H1 (cell line): ENCODE measurements at regions not wholly inside any gene's neighbourhood (a gene's known extent, or its start where the extent isn't known, plus 50 kb on each side); places are given as distances from the start of the nearest gene placed in this dataset.
A peak's percentile ranks its signal among the peaks of the same experiment; 100 is the strongest.

Source experiments
- CTCF ChIA-PET: fragments of 300-600 bp; sonication (Branson Sonifier 250); formaldehyde crosslinking; loops from one replicate; lab custom pipeline; 2021; ENCODE audit not compliant: partially characterized antibody; lab: Charles Lee
- POLR2A ChIA-PET: fragments of 300-600 bp; sonication (Branson Sonifier 250); formaldehyde crosslinking; loops from one replicate; lab custom pipeline; 2021; ENCODE audit warnings: inconsistent platforms; ENCODE audit not compliant: partially characterized antibody; lab: Charles Lee
- DNase-seq, 2 experiments: peaks; one replicate each; pipeline versions ENCODE4 v3.0.0 to v3.0.0-alpha.2; 2010 to 2022; ENCODE audit warnings: low spot score in 2 of 2, low read depth in 1 of 2, mixed read lengths in 1 of 2
- FAIRE-seq: peaks from 2 replicates; lab custom pipeline; 2011; peaks lifted over from hg19 to GRCh38; lab: Jason Lieb, UNC
- H2AFZ ChIP-seq: 2 replicates; pipeline ENCODE4 v1.8.1; 2012; ENCODE audit warnings: low read length, inconsistent platforms
- H2AK5ac ChIP-seq: 2 replicates; pipeline ENCODE4 v1.6.1; 2013; ENCODE audit warnings: low read depth, low read length
- H2BK120ac ChIP-seq: replicated peaks from 2 replicates; pipeline ENCODE3; 2013; ENCODE audit warnings: low read depth, low read length, inconsistent platforms
- H2BK12ac ChIP-seq: 2 replicates; pipeline ENCODE4 v1.6.1; 2013; ENCODE audit warnings: low read depth, low read length
- H2BK15ac ChIP-seq: 2 replicates; pipeline ENCODE4 v1.6.1; 2013; ENCODE audit warnings: low read length
- H2BK20ac ChIP-seq: 2 replicates; pipeline ENCODE4 v1.6.1; 2013; ENCODE audit warnings: low read length
- H2BK5ac ChIP-seq: 2 replicates; pipeline ENCODE4 v1.6.1; 2013; ENCODE audit warnings: low read depth, low read length
- H3K14ac ChIP-seq: 2 replicates; pipeline ENCODE4 v1.6.1; 2013; ENCODE audit warnings: inconsistent platforms; ENCODE audit not compliant: insufficient read length
- H3K18ac ChIP-seq: 2 replicates; pipeline ENCODE4 v1.6.1; 2013; ENCODE audit warnings: low read length; ENCODE audit errors: extremely low read depth
- H3K23ac ChIP-seq: 2 replicates; pipeline ENCODE4 v1.6.1; 2013; ENCODE audit warnings: inconsistent platforms; ENCODE audit not compliant: insufficient read length
- H3K23me2 ChIP-seq: 2 replicates; pipeline ENCODE4 v1.6.1; 2013; ENCODE audit warnings: low read depth, low read length
- H3K27ac ChIP-seq: 2 replicates; pipeline ENCODE4 v1.6.1; 2011; ENCODE audit warnings: low read depth, low read length, inconsistent platforms
- H3K27me3 ChIP-seq, 4 experiments: replicated peaks in 1 of 4; 1 replicate in 1 of 4; 2 replicates in 3 of 4; pipeline versions ENCODE4 v1.6.1 to v1.8.1; 2011 to 2013; ENCODE audit warnings: low read length in 3 of 4, mild to moderate bottlenecking in 3 of 4, inconsistent platforms in 2 of 4, mixed read lengths in 2 of 4, moderate library complexity in 1 of 4; ENCODE audit not compliant: control insufficient read depth in 3 of 4, insufficient read depth in 3 of 4; ENCODE audit errors: extremely low read depth in 1 of 4
- H3K36me3 ChIP-seq, 4 experiments: 2 replicates each; pipeline versions ENCODE4 v1.6.1 to v1.8.1; 2011 to 2013; ENCODE audit warnings: mild to moderate bottlenecking in 4 of 4, low read length in 3 of 4, moderate library complexity in 2 of 4, control low read depth in 1 of 4, inconsistent platforms in 1 of 4; ENCODE audit not compliant: insufficient read depth in 4 of 4, control insufficient read depth in 2 of 4
- H3K4ac ChIP-seq: replicated peaks from 2 replicates; pipeline ENCODE3; 2013; ENCODE audit warnings: low read length, low read depth, mixed read lengths, inconsistent platforms; ENCODE audit not compliant: insufficient read length
- H3K4me1 ChIP-seq, 4 experiments: replicated peaks in 1 of 4; 1 replicate in 1 of 4; 2 replicates in 3 of 4; pipeline versions ENCODE4 v1.6.1 to v1.8.1; 2011 to 2013; ENCODE audit warnings: low read length in 3 of 4, inconsistent platforms in 2 of 4, mixed read lengths in 1 of 4; ENCODE audit not compliant: insufficient read depth in 4 of 4, control insufficient read depth in 3 of 4
- H3K4me2 ChIP-seq, 2 experiments: 2 replicates each; pipeline versions ENCODE4 v1.6.1 to v1.8.1; 2011 to 2013; ENCODE audit warnings: low read depth in 2 of 2, low read length in 2 of 2, control low read depth in 1 of 2, inconsistent platforms in 1 of 2, mild to moderate bottlenecking in 1 of 2; ENCODE audit not compliant: insufficient read depth in 1 of 2
- H3K4me3 ChIP-seq, 4 experiments: fragments of 200-600, 300-600 bp in 1 of 4; sonication (generic), shearing (Covaris generic), sonication (Bioruptor Twin) in 1 of 4; 2 replicates each; pipeline versions ENCODE4 v1.5.1 to v1.8.1; 2011 to 2016; ENCODE audit warnings: low read length in 4 of 4, low read depth in 3 of 4, control low read depth in 2 of 4, inconsistent platforms in 2 of 4, mild to moderate bottlenecking in 2 of 4, mixed read lengths in 1 of 4, moderate library complexity in 1 of 4; ENCODE audit not compliant: insufficient read depth in 2 of 4; ENCODE audit errors: extremely low read depth in 1 of 4
- H3K56ac ChIP-seq: replicated peaks from 2 replicates; pipeline ENCODE3; 2013; ENCODE audit warnings: low read depth, mild to moderate bottlenecking, mixed read lengths, low read length, inconsistent platforms; ENCODE audit not compliant: insufficient read length
- H3K79me1 ChIP-seq: 2 replicates; pipeline ENCODE4 v1.6.1; 2013; ENCODE audit warnings: low read depth, low read length, control low read depth
- H3K79me2 ChIP-seq, 2 experiments: 2 replicates each; pipeline versions ENCODE4 v1.6.1 to v1.8.1; 2012 to 2013; ENCODE audit warnings: low read length in 2 of 2, mild to moderate bottlenecking in 2 of 2, inconsistent platforms in 1 of 2; ENCODE audit not compliant: insufficient read depth in 2 of 2, control insufficient read depth in 1 of 2
- H3K9ac ChIP-seq, 4 experiments: replicated peaks in 1 of 4; 1 replicate in 1 of 4; 2 replicates in 3 of 4; pipeline versions ENCODE4 v1.6.1 to v1.8.1; 2011 to 2013; ENCODE audit warnings: low read depth in 3 of 4, low read length in 3 of 4, control low read depth in 2 of 4, mild to moderate bottlenecking in 2 of 4, moderate library complexity in 2 of 4, inconsistent platforms in 1 of 4; ENCODE audit errors: extremely low read depth in 1 of 4
- H3K9me3 ChIP-seq, 2 experiments: 2 replicates each; pipeline versions ENCODE4 v1.6.1 to v1.8.1; 2012 to 2013; ENCODE audit warnings: mild to moderate bottlenecking in 2 of 2, moderate library complexity in 2 of 2, control low read depth in 1 of 2, inconsistent platforms in 1 of 2, low read depth in 1 of 2, low read length in 1 of 2, mixed read lengths in 1 of 2; ENCODE audit not compliant: insufficient read depth in 2 of 2
- H4K20me1 ChIP-seq, 2 experiments: replicated peaks in 1 of 2; 2 replicates each; pipeline versions ENCODE3 to v1.8.1; 2011 to 2013; ENCODE audit warnings: inconsistent platforms in 2 of 2, low read length in 2 of 2, mild to moderate bottlenecking in 1 of 2; ENCODE audit not compliant: insufficient read depth in 2 of 2, control insufficient read depth in 1 of 2
- H4K5ac ChIP-seq: 2 replicates; pipeline ENCODE4 v1.6.1; 2013; ENCODE audit warnings: low read length, low read depth, mixed read lengths, inconsistent platforms; ENCODE audit not compliant: insufficient read length
- H4K8ac ChIP-seq: 2 replicates; pipeline ENCODE4 v1.8.0; 2013; ENCODE audit warnings: mild to moderate bottlenecking, moderate library complexity, low read length, inconsistent platforms; ENCODE audit not compliant: insufficient read depth; ENCODE audit errors: extremely low read depth
- H4K91ac ChIP-seq: replicated peaks from 2 replicates; pipeline ENCODE3; 2013; ENCODE audit warnings: low read length, mixed read lengths, inconsistent platforms; ENCODE audit not compliant: insufficient read length
- CEBPB ChIP-seq: IDR thresholded peaks from 2 replicates; pipeline ENCODE4 v1.6.1; 2012; ENCODE audit warnings: low read depth, low read length
- E2F6 ChIP-seq: IDR thresholded peaks from 2 replicates; pipeline ENCODE4 v1.6.1; 2012; ENCODE audit warnings: inconsistent platforms
- EGR1 ChIP-seq: IDR thresholded peaks from 2 replicates; pipeline ENCODE4 v1.6.1; 2011; ENCODE audit warnings: low read depth, low read length, borderline replicate concordance
- GABPA ChIP-seq: IDR thresholded peaks from 2 replicates; pipeline ENCODE4 v1.6.1; 2011; ENCODE audit warnings: mild to moderate bottlenecking, low read length, moderate library complexity, borderline replicate concordance; ENCODE audit not compliant: insufficient read depth
- JUND ChIP-seq: IDR thresholded peaks from 2 replicates; pipeline ENCODE4 v1.6.1; 2011; ENCODE audit warnings: mild to moderate bottlenecking, improper control_type of control experiment, low read length
- KDM5A ChIP-seq: fragments of 200-600 bp; IDR thresholded peaks from 2 replicates; pipeline ENCODE4 v1.7.1; 2012; ENCODE audit warnings: mild to moderate bottlenecking, low read length, inconsistent platforms, mixed read lengths
- NANOG ChIP-seq: IDR thresholded peaks from 2 replicates; pipeline ENCODE4 v1.6.1; 2011; ENCODE audit warnings: low read length, low read depth, mild to moderate bottlenecking, inconsistent platforms; ENCODE audit not compliant: insufficient read depth, poor library complexity, severe bottlenecking
- POU5F1 ChIP-seq: IDR thresholded peaks from 2 replicates; pipeline ENCODE4 v1.6.1; 2011; ENCODE audit warnings: low read depth, mild to moderate bottlenecking, low read length, moderate library complexity
- RBBP5 ChIP-seq: IDR thresholded peaks from 2 replicates; pipeline ENCODE4 v1.7.1; 2012; ENCODE audit warnings: low read depth, mild to moderate bottlenecking, inconsistent platforms, low read length, moderate library complexity, borderline replicate concordance
- SP1 ChIP-seq: IDR thresholded peaks from 2 replicates; pipeline ENCODE4 v1.6.1; 2011; ENCODE audit warnings: low read depth, low read length
- SP4 ChIP-seq: IDR thresholded peaks from 2 replicates; pipeline ENCODE4 v1.6.1; 2012; ENCODE audit warnings: low read length, inconsistent platforms
- SRF ChIP-seq: IDR thresholded peaks from 2 replicates; pipeline ENCODE4 v1.6.1; 2011; ENCODE audit warnings: mild to moderate bottlenecking, low read depth, low read length, moderate library complexity
- TBP ChIP-seq: IDR thresholded peaks from 2 replicates; pipeline ENCODE4 v1.6.1; 2011; ENCODE audit warnings: low read depth, low read length, improper control_type of control experiment

- Histone ChIP-seq H3K27me3 (no peaks in the 10 kb centered on the region), H4K8ac (no peak overlapping the region), H3K56ac (no peak overlapping the region), H3K79me1 (no peaks in the 10 kb centered on the region), H2BK15ac (no peak overlapping the region), H3K9ac (no peak overlapping the region), H3K4me1 (peaks cover 0 to 11% (median under 1%) of the 10 kb centered on the region in 4 experiments; a peak in 2 of 7 replicates), H3K14ac (no peak overlapping the region), H3K4ac (no peak overlapping the region), H2BK12ac (0 out of 2 replicates have a peak overlapping the region, but pooled peaks have one; percentile 75), H3K18ac (no peak overlapping the region), H2BK120ac (no peak overlapping the region), H4K5ac (no peak overlapping the region), H2AK5ac (no peak overlapping the region), H3K4me2 (no peak overlapping the region), H4K20me1 (no peaks in the 10 kb centered on the region), H2BK20ac (no peak overlapping the region), H3K79me2 (no peaks in the 10 kb centered on the region), H4K91ac (no peak overlapping the region), H2AFZ (peak overlapping the region; percentile 8; the same call in 1 of the 2 replicates), H3K23me2 (no peaks in the 10 kb centered on the region), H3K23ac (no peak overlapping the region), H3K4me3 (no peak overlapping the region), H3K9me3 (no peaks in the 10 kb centered on the region), H3K27ac (no peak overlapping the region), H2BK5ac (no peak overlapping the region), H3K36me3 (no peaks in the 10 kb centered on the region)
- CTCF ChIA-PET = interaction anchor here (1.0 to 1.5 kb wide), 3 partner anchors 13 to 773 kb away, joined by 3 to 5 read pairs (median 4); no protein-coding TSS in a partner anchor
- DNase-seq = no peak
- POLR2A ChIA-PET = no interaction called here
- no peak for FAIRE-seq
- TF ChIP-seq RBBP5 = no peak
- TF ChIP-seq SP4 = no peak
- TF ChIP-seq E2F6 = no peak
- TF ChIP-seq EGR1 = no peak
- no peak for TF ChIP-seq TBP
- no peak for TF ChIP-seq GABPA
- no peak for TF ChIP-seq POU5F1
- no peak for TF ChIP-seq KDM5A
- TF ChIP-seq JUND = no peak
- no peak for TF ChIP-seq NANOG
- no peak for TF ChIP-seq CEBPB
- no peak for TF ChIP-seq SRF
- no peak for TF ChIP-seq SP1
Observed at GRCh38 chr9:73054091-73054490, 97.6 kb upstream of the ANXA1 start.
